Smooth muscle cell (in vitro differentiated cells): ENCODE measurements at regions not wholly inside any gene's neighbourhood (a gene's known extent, or its start where the extent isn't known, plus 50 kb on each side); places are given as distances from the start of the nearest gene placed in this dataset.

Experiments
- DNase-seq: peaks from one replicate; lab custom pipeline; 2025; ENCODE audit not compliant: unreplicated experiment; lab: John Stamatoyannopoulos, UW
- H2AFZ ChIP-seq: fragments of 200-600 bp; sonication (generic); 2 replicates; pipeline ENCODE4 v1.6.0; 2016; ENCODE audit warnings: antibody characterized with exemption, low read depth, mild to moderate bottlenecking
- H3F3A ChIP-seq: fragments of 200-600 bp; sonication (generic); 2 replicates; pipeline ENCODE4 v1.6.0; 2017; ENCODE audit warnings: antibody characterized with exemption, low read depth
- H3K27ac ChIP-seq: fragments of 200-600 bp; sonication (generic); 2 replicates; pipeline ENCODE4 v1.5.1; 2016; ENCODE audit warnings: low read depth, mild to moderate bottlenecking
- H3K27me3 ChIP-seq: fragments of 200-600 bp; sonication (generic); 2 replicates; pipeline ENCODE4 v1.6.1; 2016; ENCODE audit warnings: low read depth, mild to moderate bottlenecking
- H3K36me3 ChIP-seq: fragments of 200-600 bp; sonication (generic); 2 replicates; pipeline ENCODE4 v1.5.1; 2016; ENCODE audit warnings: low read depth
- H3K4me1 ChIP-seq: fragments of 200-600 bp; sonication (generic); 2 replicates; pipeline ENCODE4 v1.5.1; 2016; ENCODE audit warnings: low read depth
- H3K4me2 ChIP-seq: fragments of 200-600 bp; sonication (generic); 2 replicates; pipeline ENCODE4 v1.6.0; 2016; ENCODE audit warnings: mild to moderate bottlenecking
- H3K4me3 ChIP-seq: fragments of 200-600 bp; sonication (generic); 2 replicates; pipeline ENCODE4 v1.5.1; 2016; ENCODE audit warnings: mild to moderate bottlenecking
- H3K79me2 ChIP-seq: fragments of 200-600 bp; sonication (generic); 2 replicates; pipeline ENCODE4 v1.6.0; 2016; ENCODE audit warnings: low read depth, mild to moderate bottlenecking
- H3K9ac ChIP-seq: fragments of 200-600 bp; sonication (generic); 2 replicates; pipeline ENCODE4 v1.6.0; 2016; ENCODE audit warnings: low read depth
- H3K9me3 ChIP-seq: fragments of 200-600 bp; sonication (generic); replicated peaks from 2 replicates; pipeline ENCODE4 v1.5.1; 2016; ENCODE audit warnings: low read depth
- H4K20me1 ChIP-seq: fragments of 200-600 bp; sonication (generic); 2 replicates; pipeline ENCODE4 v1.6.0; 2016; ENCODE audit warnings: low read depth
- CTCF ChIP-seq: fragments of 200-600 bp; sonication (generic); IDR thresholded peaks from 2 replicates; pipeline ENCODE4 v1.5.1; 2017; ENCODE audit warnings: borderline replicate concordance, mild to moderate bottlenecking, antibody characterized with exemption; ENCODE audit not compliant: insufficient read depth, poor library complexity, severe bottlenecking
- WGBS: methylation state at CpG from one replicate; pipeline ENCODE4 v1.1.7; 2016; ENCODE audit warnings: low lambda C conversion rate; 5-methylcytosine and 5-hydroxymethylcytosine counted together

GRCh38 chr2:147100406-147101035, 744.3 kb upstream of the ACVR2A start:
- H4K20me1 ChIP-seq, result no peaks in the 10 kb centered on the region
- H3K9me3 ChIP-seq, result no peaks in the 10 kb centered on the region
- H3K27me3 ChIP-seq, result no peaks in the 10 kb centered on the region
- H3K4me2 ChIP-seq, result no peak overlapping the region
- H3K36me3 ChIP-seq, result no peaks in the 10 kb centered on the region
- no peaks in the 10 kb centered on the region for H3K4me1 ChIP-seq
- no peaks in the 10 kb centered on the region for H3F3A ChIP-seq
- no peak overlapping the region for H3K27ac ChIP-seq
- no peak overlapping the region for H3K9ac ChIP-seq
- no peak for TF ChIP-seq CTCF
- no peak overlapping the region for H3K4me3 ChIP-seq
- H3K79me2 ChIP-seq, result no peaks in the 10 kb centered on the region
- DNase-seq, result no peak
- no peak overlapping the region for H2AFZ ChIP-seq

DNA sequence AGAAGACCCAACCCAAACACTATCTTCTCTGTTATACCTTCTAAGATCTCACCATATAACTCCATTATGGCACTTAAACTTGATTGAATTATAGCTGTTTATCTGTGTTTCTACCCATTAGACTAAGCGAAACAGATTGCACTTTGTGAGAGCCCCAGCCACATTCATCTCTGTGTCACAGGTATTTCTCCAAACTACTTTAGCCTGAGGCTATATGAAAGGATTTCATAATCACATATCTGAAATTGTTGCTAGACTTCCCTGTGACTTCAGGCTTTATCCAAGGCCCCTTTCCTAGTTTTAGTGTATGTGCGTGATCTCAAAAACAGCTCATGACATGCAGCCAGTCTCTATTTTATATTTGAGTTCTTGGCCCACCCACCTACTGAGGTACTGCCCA, 745.0 kb upstream of the ACVR2A start:
- Histone ChIP-seq H3F3A (no peaks in the 10 kb centered on the region), H3K36me3 (no peaks in the 10 kb centered on the region), H3K9ac (no peak overlapping the region), H2AFZ (no peak overlapping the region), H4K20me1 (no peaks in the 10 kb centered on the region), H3K27me3 (no peaks in the 10 kb centered on the region), H3K4me3 (no peak overlapping the region), H3K4me1 (no peaks in the 10 kb centered on the region), H3K27ac (no peak overlapping the region), H3K9me3 (no peaks in the 10 kb centered on the region), H3K79me2 (no peaks in the 10 kb centered on the region), H3K4me2 (no peak overlapping the region)
- TF ChIP-seq CTCF, result no peak
- WGBS, result 74% methylated on average over 2 of the region's 2 CpGs
- DNase-seq, result no peak

DNA sequence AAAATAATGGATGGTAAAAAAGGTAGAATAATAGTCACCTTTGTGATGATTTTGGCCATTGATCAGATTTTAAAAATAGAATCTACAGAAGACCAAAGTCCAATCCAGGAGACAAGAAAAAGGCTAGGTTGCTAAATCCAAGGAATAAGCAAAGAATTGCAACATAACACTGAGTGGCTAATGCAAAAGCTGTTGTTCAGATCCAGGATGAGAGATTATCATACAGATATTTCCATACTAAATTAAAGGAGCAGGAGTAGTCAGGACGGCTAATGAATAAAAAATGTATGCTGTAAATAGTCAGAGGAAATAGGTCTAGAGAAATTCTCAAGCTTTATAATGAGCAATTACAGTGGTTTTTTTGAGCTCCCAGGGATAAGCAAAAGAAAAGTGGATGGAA, 745.9 kb upstream of the ACVR2A start:
- no peaks in the 10 kb centered on the region for H3K36me3 ChIP-seq
- H3K79me2 ChIP-seq, result no peaks in the 10 kb centered on the region
- 93% methylated on average over 1 of the region's 1 CpG for WGBS
- H4K20me1 ChIP-seq, result no peaks in the 10 kb centered on the region
- no peak overlapping the region for H3K4me3 ChIP-seq
- H3K27ac ChIP-seq, result no peak overlapping the region
- H3K27me3 ChIP-seq, result no peaks in the 10 kb centered on the region
- no peak overlapping the region for H3K9ac ChIP-seq
- H2AFZ ChIP-seq, result no peak overlapping the region
- no peaks in the 10 kb centered on the region for H3K9me3 ChIP-seq
- H3K4me1 ChIP-seq, result no peaks in the 10 kb centered on the region
- no peak for TF ChIP-seq CTCF
- no peak for DNase-seq
- H3F3A ChIP-seq, result no peaks in the 10 kb centered on the region
- H3K4me2 ChIP-seq, result no peak overlapping the region

DNA sequence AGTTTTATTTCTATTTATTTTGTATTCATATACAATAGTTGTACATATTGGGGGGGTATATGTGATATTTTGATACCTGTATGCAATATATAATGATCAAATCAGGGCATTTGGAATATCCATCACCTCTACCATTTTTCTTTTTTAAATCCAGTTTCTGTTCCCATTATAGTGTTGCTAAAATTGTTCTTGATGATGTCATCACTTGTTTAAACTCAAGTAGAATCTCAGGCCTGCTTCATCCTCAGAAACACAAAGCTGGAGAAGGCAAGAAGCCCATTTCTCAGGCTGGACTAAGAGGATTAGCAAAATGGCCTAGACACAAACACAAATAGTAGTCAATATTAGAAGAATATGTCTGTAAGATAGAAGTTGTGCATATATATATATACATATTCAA, 747.1 kb upstream of the ACVR2A start:
- no peaks in the 10 kb centered on the region for H4K20me1 ChIP-seq
- H3K9me3 ChIP-seq, result no peaks in the 10 kb centered on the region
- TF ChIP-seq CTCF, result no peak
- no peak overlapping the region for H3K4me3 ChIP-seq
- H3K4me2 ChIP-seq, result no peak overlapping the region
- H3K4me1 ChIP-seq, result no peaks in the 10 kb centered on the region
- no peak overlapping the region for H3K9ac ChIP-seq
- H3F3A ChIP-seq, result no peaks in the 10 kb centered on the region
- H3K36me3 ChIP-seq, result no peaks in the 10 kb centered on the region
- no peaks in the 10 kb centered on the region for H3K27me3 ChIP-seq
- H3K79me2 ChIP-seq, result no peaks in the 10 kb centered on the region
- no peak for DNase-seq
- no peak overlapping the region for H2AFZ ChIP-seq
- no peak overlapping the region for H3K27ac ChIP-seq
